MV-4-11 (cell line): ENCODE measurements at regions not wholly inside any gene's neighbourhood (a gene's known extent, or its start where the extent isn't known, plus 50 kb on each side); places are given as distances from the start of the nearest gene placed in this dataset.

Experiments
- DNase-seq: peaks from one replicate; lab custom pipeline; 2025; lab: John Stamatoyannopoulos, UW

- no peak for DNase-seq
Observed at GRCh38 chr10:8230902-8231301, 176.4 kb downstream of the GATA3 start.

GRCh38 chr10:8233049-8233448 lies 178.6 kb downstream of the GATA3 start:
- DNase-seq, result no peak

GRCh38 chr10:8233832-8234259 lies 179.4 kb downstream of the GATA3 start:
- DNase-seq, result no peak

GRCh38 chr10:8235253-8236027 lies 181.0 kb downstream of the GATA3 start:
- DNase-seq, result no peak

- DNase-seq, result no peak
Observed at GRCh38 chr10:8238986-8239385, 184.5 kb downstream of the GATA3 start.

- DNase-seq, result no peak
Observed at GRCh38 chr10:8240861-8241260, 186.4 kb downstream of the GATA3 start.

GRCh38 chr10:8242295-8242872 lies 187.9 kb downstream of the GATA3 start:
- DNase-seq, result no peak

- DNase-seq, result no peak
Observed at GRCh38 chr10:8245131-8245813, 190.8 kb downstream of the GATA3 start.

GRCh38 chr10:8245814-8246142 lies 191.3 kb downstream of the GATA3 start:
- DNase-seq, result no peak

GRCh38 chr10:8246548-8246947 lies 192.1 kb downstream of the GATA3 start:
- no peak for DNase-seq

GRCh38 chr10:8247191-8247590 lies 192.7 kb downstream of the GATA3 start:
- DNase-seq, result no peak

GRCh38 chr10:8248868-8249267 lies 194.4 kb downstream of the GATA3 start:
- DNase-seq, result no peak

GRCh38 chr10:8254350-8254749 lies 199.9 kb downstream of the GATA3 start:
- DNase-seq, result no peak

- DNase-seq, result no peak
Observed at GRCh38 chr10:8255301-8255700, 200.8 kb downstream of the GATA3 start.

GRCh38 chr10:8260645-8261044 lies 206.2 kb downstream of the GATA3 start:
- no peak for DNase-seq

- no peak for DNase-seq
Observed at GRCh38 chr10:8262317-8262716, 207.8 kb downstream of the GATA3 start.

GRCh38 chr10:8269976-8270375 lies 215.5 kb downstream of the GATA3 start:
- no peak for DNase-seq

- DNase-seq, result no peak
Observed at GRCh38 chr10:8272794-8273425, 218.4 kb downstream of the GATA3 start.

GRCh38 chr10:8273749-8274148 lies 219.3 kb downstream of the GATA3 start:
- no peak for DNase-seq

- DNase-seq, result no peak
Observed at GRCh38 chr10:8275911-8276310, 221.4 kb downstream of the GATA3 start.

GRCh38 chr10:8278099-8278498 lies 223.6 kb downstream of the GATA3 start:
- DNase-seq, result no peak

GRCh38 chr10:8279598-8279997 lies 225.1 kb downstream of the GATA3 start:
- no peak for DNase-seq

- DNase-seq, result no peak
Observed at GRCh38 chr10:8280946-8281345, 226.5 kb downstream of the GATA3 start.
